ENCODE measurements at regions not wholly inside any gene's neighbourhood (a gene's known extent, or its start where the extent isn't known, plus 50 kb on each side); places are given as distances from the start of the nearest gene placed in this dataset.

GRCh38 chr13:58625703-58626389 is 994.3 kb downstream of the PCDH17 start:
- no peaks in the 10 kb centered on the region for H4K20me1 ChIP-seq (ENCODE audit: control insufficient read depth, insufficient read depth)
- 15% methylated on average over 3 of the region's 3 CpGs for WGBS (ENCODE audit: insufficient coverage, insufficient replicate concordance, low lambda C conversion rate, missing lambda C conversion rate)
- in situ Hi-C loops (cut with MboI) (no loop called here), intact Hi-C loops (cut with micrococcal nuclease; ENCODE audit: unreplicated experiment) (no loop called here)
- ChIA-PET CTCF (no interaction called here), POLR2A (no interaction called here), SMC1A (ENCODE audit: uncharacterized antibody, unreplicated experiment) (no interaction called here), RAD21 (ENCODE audit: unreplicated experiment) (no interaction called here)
- H3K4me2 ChIP-seq (ENCODE audit: control insufficient read depth, insufficient read depth): no peak overlapping the region
- H3K79me2 ChIP-seq (ENCODE audit: control insufficient read depth, insufficient read depth, low read length): no peaks in the 10 kb centered on the region
- no peaks in the 10 kb centered on the region for H3K36me3 ChIP-seq (ENCODE audit: control insufficient read depth in 2 of 2, insufficient read depth in 2 of 2, low read length in 1 of 2)
- H3K9ac ChIP-seq (ENCODE audit: control insufficient read depth, insufficient read depth, low read length): no peak overlapping the region
- H2AFZ ChIP-seq (ENCODE audit: control insufficient read depth, low read depth, low read length): no peak overlapping the region
- no peak overlapping the region for H3K4me3 ChIP-seq
- ATAC-seq (no peak), FAIRE-seq (no peak), DNase-seq (ENCODE audit: low read depth, low spot score) (no peak)
- TF ChIP-seq E4F1 (IDR thresholded peaks at IDR 0.05; ENCODE audit: borderline replicate concordance, partially characterized antibody) (no peak), MYC (IDR thresholded peaks at IDR 0.05; ENCODE audit: insufficient read depth, insufficient read length, insufficient replicate concordance, low read length, severe bottlenecking) (no peak), ZNF24 (IDR thresholded peaks at IDR 0.05) (no peak), LARP7 (IDR thresholded peaks at IDR 0.05) (no peak)
- H3K9me3 ChIP-seq (replicated peaks; ENCODE audit: control insufficient read depth, insufficient read depth, low read length): no peaks in the 10 kb centered on the region; the same call in 2 of the 3 replicates
- no peaks in the 10 kb centered on the region for H3K27me3 ChIP-seq (replicated peaks in 1 of 2; ENCODE audit: control insufficient read depth in 2 of 2, insufficient read depth in 2 of 2, low read length in 1 of 2)
- no peaks in the 10 kb centered on the region for H3K4me1 ChIP-seq (ENCODE audit: control insufficient read depth, insufficient read depth, low read length)
- BruUV-seq (replicated peaks): no TSS peak
- no peak overlapping the region for H3K27ac ChIP-seq (ENCODE audit: control insufficient read depth, insufficient read depth)

GRCh38 chr13:58630794-58631193 is 999.2 kb downstream of the PCDH17 start:
- DNase-seq (ENCODE audit: low read depth, low spot score) (no peak), FAIRE-seq (no peak), ATAC-seq (no peak)
- H3K4me1 ChIP-seq (ENCODE audit: control insufficient read depth, insufficient read depth, low read length): no peaks in the 10 kb centered on the region
- no peak overlapping the region for H3K27ac ChIP-seq (ENCODE audit: control insufficient read depth, insufficient read depth)
- POLR2A ChIA-PET: no interaction called here
- H3K9ac ChIP-seq (ENCODE audit: control insufficient read depth, insufficient read depth, low read length): no peak overlapping the region
- H4K20me1 ChIP-seq (ENCODE audit: control insufficient read depth, insufficient read depth): no peaks in the 10 kb centered on the region
- 18% methylated on average over 1 of the region's 1 CpG for WGBS (ENCODE audit: insufficient coverage, insufficient replicate concordance, low lambda C conversion rate, missing lambda C conversion rate)
- H3K9me3 ChIP-seq (replicated peaks; ENCODE audit: control insufficient read depth, insufficient read depth, low read length): no peaks in the 10 kb centered on the region; the same call in 2 of the 3 replicates
- no TSS peak for BruUV-seq (replicated peaks)
- in situ Hi-C loops (cut with MboI): no loop called here
- SMC1A ChIA-PET (ENCODE audit: uncharacterized antibody, unreplicated experiment): interaction anchor here (1.7 kb wide), 1 partner anchor 12 kb away, joined by 9 read pairs; no protein-coding TSS in a partner anchor
- TF ChIP-seq HDGF (IDR thresholded peaks at IDR 0.05): no peak
- TF ChIP-seq IRF5 (IDR thresholded peaks at IDR 0.05; ENCODE audit: borderline replicate concordance): no peak
- TF ChIP-seq ZNF384 (IDR thresholded peaks at IDR 0.05; ENCODE audit: borderline replicate concordance, low read depth, low read length): no peak
- TF ChIP-seq PAX8 (IDR thresholded peaks at IDR 0.05): no peak
- TF ChIP-seq BMI1 (IDR thresholded peaks at IDR 0.05; ENCODE audit: borderline replicate concordance): no peak
- no peak for TF ChIP-seq RUNX3 (IDR thresholded peaks at IDR 0.05; ENCODE audit: low read length)
- H2AFZ ChIP-seq (ENCODE audit: control insufficient read depth, low read depth, low read length): no peak overlapping the region
- intact Hi-C loops (cut with micrococcal nuclease; ENCODE audit: unreplicated experiment): no loop called here
- H3K36me3 ChIP-seq (ENCODE audit: control insufficient read depth in 2 of 2, insufficient read depth in 2 of 2, low read length in 1 of 2): no peaks in the 10 kb centered on the region
- no peaks in the 10 kb centered on the region for H3K27me3 ChIP-seq (replicated peaks in 1 of 2; ENCODE audit: control insufficient read depth in 2 of 2, insufficient read depth in 2 of 2, low read length in 1 of 2)
- H3K4me3 ChIP-seq: no peak overlapping the region
- no peaks in the 10 kb centered on the region for H3K79me2 ChIP-seq (ENCODE audit: control insufficient read depth, insufficient read depth, low read length)
- CTCF ChIA-PET: no interaction called here
- RAD21 ChIA-PET (ENCODE audit: unreplicated experiment): interaction anchor here (1.3 kb wide), 1 partner anchor 11 kb away, joined by 6 read pairs; no protein-coding TSS in a partner anchor
- H3K4me2 ChIP-seq (ENCODE audit: control insufficient read depth, insufficient read depth): no peak overlapping the region
